22Rv1 (cell line): ENCODE measurements at regions not wholly inside any gene's neighbourhood (a gene's known extent, or its start where the extent isn't known, plus 50 kb on each side); places are given as distances from the start of the nearest gene placed in this dataset.

ENCODE experiments used
- CTCF ChIP-seq: fragments of 450-650 bp; IDR thresholded peaks from 2 replicates; pipeline ENCODE4 v1.5.1; 2017; ENCODE audit warnings: mild to moderate bottlenecking
- ZFX ChIP-seq: fragments of 450-650 bp; IDR thresholded peaks from 2 replicates; pipeline ENCODE4 v1.6.1; 2017; ENCODE audit warnings: antibody characterized with exemption, borderline replicate concordance

- TF ChIP-seq CTCF: no peak
- no peak for TF ChIP-seq ZFX
Observed at GRCh38 chr12:17372508-17372907, 717.5 kb downstream of the RERGL start.
